Renal cortex interstitium (tissue), 11 donors: ENCODE measurements at regions not wholly inside any gene's neighbourhood (a gene's known extent, or its start where the extent isn't known, plus 50 kb on each side); places are given as distances from the start of the nearest gene placed in this dataset.

ENCODE experiments used
- DNase-seq, 11 donors: peaks; one replicate each; pipeline ENCODE4 v3.0.0-alpha.2; 2013; ENCODE audit warnings: low read depth in 9 of 11, low spot score in 4 of 11; ENCODE audit errors: extremely low read depth in 1 of 11

- DNase-seq, result no peak
Measured at GRCh38 chr4:141783770-141784169, 147.4 kb downstream of the IL15 start.

- DNase-seq, result no peak
Measured at GRCh38 chr4:141786946-141787345, 150.6 kb downstream of the IL15 start.

GRCh38 chr4:141788169-141788915 is 152.0 kb downstream of the IL15 start:
- DNase-seq, result no peak

GRCh38 chr4:141789716-141790115 is 153.3 kb downstream of the IL15 start:
- no peak for DNase-seq

- no peak for DNase-seq
Measured at GRCh38 chr4:141792164-141792563, 155.8 kb downstream of the IL15 start.

GRCh38 chr4:141797966-141798365 is 161.6 kb downstream of the IL15 start:
- DNase-seq, result no peak

GRCh38 chr4:141801558-141801957 is 165.2 kb downstream of the IL15 start:
- DNase-seq, result no peak

GRCh38 chr4:141802333-141802732 is 165.9 kb downstream of the IL15 start:
- no peak for DNase-seq

- no peak for DNase-seq
Measured at GRCh38 chr4:141804836-141805235, 168.5 kb downstream of the IL15 start.

GRCh38 chr4:141807103-141807891 is 170.9 kb downstream of the IL15 start:
- no peak for DNase-seq

GRCh38 chr4:141810038-141810711 is 173.8 kb downstream of the IL15 start:
- DNase-seq, result no peak

- DNase-seq, result no peak
Measured at GRCh38 chr4:141810712-141811375, 174.5 kb downstream of the IL15 start.

- no peak for DNase-seq
Measured at GRCh38 chr4:141812158-141812557, 175.8 kb downstream of the IL15 start.

- DNase-seq, result no peak
Measured at GRCh38 chr4:141814499-141814898, 178.1 kb downstream of the IL15 start.

GRCh38 chr4:141815646-141816045 is 179.3 kb downstream of the IL15 start:
- DNase-seq, result no peak

- no peak for DNase-seq
Measured at GRCh38 chr4:141826260-141826659, 189.9 kb downstream of the IL15 start.

GRCh38 chr4:141833209-141833608 is 196.8 kb downstream of the IL15 start:
- DNase-seq, result no peak

GRCh38 chr4:141840299-141840986 is 204.1 kb downstream of the IL15 start:
- no peak for DNase-seq

GRCh38 chr4:141843136-141843535 is 206.8 kb downstream of the IL15 start:
- DNase-seq, result no peak
